ENCODE measurements at regions not wholly inside any gene's neighbourhood (a gene's known extent, or its start where the extent isn't known, plus 50 kb on each side); places are given as distances from the start of the nearest gene placed in this dataset.
A peak's percentile ranks its signal among the peaks of the same experiment; 100 is the strongest.

- Histone ChIP-seq H3K79me2 (ENCODE audit: insufficient read depth, low read length) (no peaks in the 10 kb centered on the region), H3K27me3 (ENCODE audit: insufficient read depth, low read length) (no peaks in the 10 kb centered on the region), H3K4me2 (ENCODE audit: low read length) (no peak overlapping the region), H4K20me1 (ENCODE audit: insufficient read depth) (no peaks in the 10 kb centered on the region), H3K27ac (ENCODE audit: low read depth, low read length) (no peak overlapping the region), H3K9me2 (ENCODE audit: insufficient read depth) (no peaks in the 10 kb centered on the region), H3K9ac (ENCODE audit: low read length) (no peak overlapping the region), H3K4me1 (ENCODE audit: control insufficient read depth in 1 of 2, insufficient read depth in 2 of 2, low read length in 2 of 2) (peaks cover 6 to 11% of the 10 kb centered on the region in 2 experiments), H3K4me3 (replicated peaks in 1 of 2; ENCODE audit: low read depth in 1 of 2, low read length in 2 of 2) (no peak overlapping the region), H3K9me3 (ENCODE audit: control insufficient read depth in 1 of 2, insufficient read depth in 1 of 2, low read depth in 1 of 2, low read length in 2 of 2) (no peaks in the 10 kb centered on the region), H2AFZ (ENCODE audit: low read depth, low read length, poor library complexity, severe bottlenecking) (no peak overlapping the region), H3K36me3 (ENCODE audit: control insufficient read depth in 1 of 2, insufficient read depth in 2 of 2, low read length in 2 of 2) (no peaks in the 10 kb centered on the region)
- ChIA-PET RAD21 (ENCODE audit: low non-redundant PET in 1 of 2, low total read pairs in 2 of 2, uncharacterized antibody in 2 of 2, unreplicated experiment in 2 of 2) (interaction anchor here in 1 of 2 experiments (0.7 kb wide), 1 partner anchor 192 kb away, joined by 5 read pairs; no protein-coding TSS in a partner anchor), POLR2A (no interaction called here), CTCF (no interaction called here)
- intact Hi-C loops (cut with micrococcal nuclease): loop anchor here (5.0 kb wide), 1 partner anchor 778 kb away; no protein-coding TSS in a partner anchor
- DNase-seq (ENCODE audit: low read depth, low spot score) (no peak), ATAC-seq (no peak)
- TF ChIP-seq POLR2AphosphoS5 (IDR thresholded peaks at IDR 0.05; ENCODE audit: low read depth, low read length): no peak
- TF ChIP-seq CTCF (IDR thresholded peaks at IDR 0.05 in 2 of 3, conservative IDR thresholded peaks at IDR 0.05 in 1 of 3; ENCODE audit: borderline replicate concordance in 1 of 3, insufficient read depth in 1 of 3, low read depth in 2 of 3, low read length in 2 of 3): peak in 1 of 3 experiments; percentile 18; a peak in 1 of 6 replicates
- no TSS peak for BruUV-seq (replicated peaks)
Measured at GRCh38 chr10:78419481-78420265, 386.0 kb downstream of the RPS24 start.

GRCh38 chr10:78420946-78421735 is 387.5 kb downstream of the RPS24 start:
- BruUV-seq (replicated peaks): no TSS peak
- Histone ChIP-seq H4K20me1 (ENCODE audit: insufficient read depth) (no peaks in the 10 kb centered on the region), H3K36me3 (ENCODE audit: control insufficient read depth in 1 of 2, insufficient read depth in 2 of 2, low read length in 2 of 2) (no peaks in the 10 kb centered on the region), H3K79me2 (ENCODE audit: insufficient read depth, low read length) (no peaks in the 10 kb centered on the region), H3K27ac (ENCODE audit: low read depth, low read length) (no peak overlapping the region), H3K27me3 (ENCODE audit: insufficient read depth, low read length) (0 out of 2 replicates have a peak, but pooled peaks cover 1% of the 10 kb centered on the region), H3K4me2 (ENCODE audit: low read length) (no peak overlapping the region), H3K9ac (ENCODE audit: low read length) (no peak overlapping the region), H3K9me2 (ENCODE audit: insufficient read depth) (no peaks in the 10 kb centered on the region), H2AFZ (ENCODE audit: low read depth, low read length, poor library complexity, severe bottlenecking) (no peak overlapping the region), H3K9me3 (ENCODE audit: control insufficient read depth in 1 of 2, insufficient read depth in 1 of 2, low read depth in 1 of 2, low read length in 2 of 2) (no peaks in the 10 kb centered on the region), H3K4me3 (replicated peaks in 1 of 2; ENCODE audit: low read depth in 1 of 2, low read length in 2 of 2) (no peak overlapping the region), H3K4me1 (ENCODE audit: control insufficient read depth in 1 of 2, insufficient read depth in 2 of 2, low read length in 2 of 2) (peaks cover 2 to 7% of the 10 kb centered on the region in 2 experiments)
- ATAC-seq (no peak), DNase-seq (ENCODE audit: low read depth, low spot score) (no peak)
- ChIA-PET RAD21 (ENCODE audit: low non-redundant PET in 1 of 2, low total read pairs in 2 of 2, uncharacterized antibody in 2 of 2, unreplicated experiment in 2 of 2) (no interaction called here), CTCF (no interaction called here), POLR2A (no interaction called here)
- intact Hi-C loops (cut with micrococcal nuclease): loop anchor here (5.0 kb wide), 1 partner anchor 776 kb away; no protein-coding TSS in a partner anchor
- TF ChIP-seq EZH2phosphoT487 (IDR thresholded peaks at IDR 0.05; ENCODE audit: borderline replicate concordance): no peak
- TF ChIP-seq EZH2 (IDR thresholded peaks at IDR 0.05): no peak
- no peak for TF ChIP-seq FOSL1 (IDR thresholded peaks at IDR 0.05; ENCODE audit: low read depth)
- no peak for TF ChIP-seq ATF3 (IDR thresholded peaks at IDR 0.05)
- no peak for TF ChIP-seq ELF1 (IDR thresholded peaks at IDR 0.05; ENCODE audit: borderline replicate concordance, low read depth)
- TF ChIP-seq YY1 (IDR thresholded peaks at IDR 0.05; ENCODE audit: extremely low read depth, insufficient replicate concordance, low read depth, low read length): no peak
- no peak for TF ChIP-seq ZFX (IDR thresholded peaks at IDR 0.05)
- no peak for TF ChIP-seq REST (IDR thresholded peaks at IDR 0.05; ENCODE audit: low read depth)
- TF ChIP-seq POLR2A (IDR thresholded peaks at IDR 0.05; ENCODE audit: borderline replicate concordance, extremely low read depth, insufficient read depth, insufficient read length): no peak
- no peak for TF ChIP-seq SIN3A (IDR thresholded peaks at IDR 0.05; ENCODE audit: low read depth)

All from HCT116 (cell line).